WI38 (cell line): ENCODE measurements at regions not wholly inside any gene's neighbourhood (a gene's known extent, or its start where the extent isn't known, plus 50 kb on each side); places are given as distances from the start of the nearest gene placed in this dataset.

Source experiments
- H3K4me3 ChIP-seq: 2 replicates; pipeline ENCODE4 v1.5.1; 2011; ENCODE audit warnings: low read depth, mild to moderate bottlenecking, control low read depth, low read length
- TF ChIP-seq, protein P1 (sequence below): IDR thresholded peaks from 2 replicates; pipeline ENCODE4 v1.5.1; 2012; ENCODE audit warnings: low read depth, mild to moderate bottlenecking, control low read depth, low read length

- TF ChIP-seq, protein P1, sequence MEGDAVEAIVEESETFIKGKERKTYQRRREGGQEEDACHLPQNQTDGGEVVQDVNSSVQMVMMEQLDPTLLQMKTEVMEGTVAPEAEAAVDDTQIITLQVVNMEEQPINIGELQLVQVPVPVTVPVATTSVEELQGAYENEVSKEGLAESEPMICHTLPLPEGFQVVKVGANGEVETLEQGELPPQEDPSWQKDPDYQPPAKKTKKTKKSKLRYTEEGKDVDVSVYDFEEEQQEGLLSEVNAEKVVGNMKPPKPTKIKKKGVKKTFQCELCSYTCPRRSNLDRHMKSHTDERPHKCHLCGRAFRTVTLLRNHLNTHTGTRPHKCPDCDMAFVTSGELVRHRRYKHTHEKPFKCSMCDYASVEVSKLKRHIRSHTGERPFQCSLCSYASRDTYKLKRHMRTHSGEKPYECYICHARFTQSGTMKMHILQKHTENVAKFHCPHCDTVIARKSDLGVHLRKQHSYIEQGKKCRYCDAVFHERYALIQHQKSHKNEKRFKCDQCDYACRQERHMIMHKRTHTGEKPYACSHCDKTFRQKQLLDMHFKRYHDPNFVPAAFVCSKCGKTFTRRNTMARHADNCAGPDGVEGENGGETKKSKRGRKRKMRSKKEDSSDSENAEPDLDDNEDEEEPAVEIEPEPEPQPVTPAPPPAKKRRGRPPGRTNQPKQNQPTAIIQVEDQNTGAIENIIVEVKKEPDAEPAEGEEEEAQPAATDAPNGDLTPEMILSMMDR, result no peak
- H3K4me3 ChIP-seq, result no peak overlapping the region
Measured at GRCh38 chr5:125422342-125422741, 675.9 kb upstream of the ZNF608 start.

GRCh38 chr5:125424402-125425141 lies 678.1 kb upstream of the ZNF608 start:
- TF ChIP-seq, protein P1, result no peak
- no peak overlapping the region for H3K4me3 ChIP-seq

- TF ChIP-seq, protein P1, result no peak
- no peak overlapping the region for H3K4me3 ChIP-seq
Measured at GRCh38 chr5:125429498-125429897, 683.1 kb upstream of the ZNF608 start.

DNA sequence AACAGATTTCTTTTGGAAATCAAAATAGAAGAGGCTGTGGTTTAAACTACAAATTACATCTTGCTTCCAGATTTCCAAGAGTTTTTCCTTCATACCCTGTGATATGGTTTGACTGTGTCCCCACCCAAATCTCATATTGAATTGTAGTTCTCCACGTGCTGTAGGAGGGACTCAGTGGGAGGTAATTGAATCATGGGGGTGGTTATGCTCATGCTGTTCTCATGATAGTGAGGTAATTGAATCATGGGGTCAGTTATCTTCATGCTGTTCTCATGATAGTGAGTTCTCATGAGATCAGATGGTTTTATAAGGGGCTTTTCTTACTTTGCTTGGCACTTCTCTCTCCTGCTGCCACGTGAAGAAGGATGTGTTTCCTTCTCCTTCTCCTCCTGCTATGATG lies 687.0 kb upstream of the ZNF608 start:
- TF ChIP-seq, protein P1, result no peak

DNA sequence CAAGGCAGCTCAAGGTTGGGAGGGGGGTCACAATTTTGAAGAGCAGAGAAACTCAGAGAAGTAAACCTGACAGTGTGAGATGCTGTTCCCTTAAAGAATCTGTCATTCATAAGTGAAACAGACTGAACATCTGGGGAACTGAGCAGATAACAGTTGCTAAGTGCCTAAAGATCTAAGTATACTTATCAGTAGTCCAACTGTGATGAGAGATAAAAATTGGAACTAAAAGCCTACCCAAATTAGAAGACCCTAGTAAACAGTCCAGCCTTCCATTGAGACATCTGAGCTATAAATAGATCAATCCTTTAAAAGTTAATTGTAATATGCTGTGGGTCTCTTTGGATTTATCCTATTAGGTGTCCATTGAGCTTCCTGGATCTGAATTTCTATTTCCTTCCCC lies 692.8 kb upstream of the ZNF608 start:
- no peak overlapping the region for H3K4me3 ChIP-seq
- TF ChIP-seq, protein P1, result no peak

More for the DNA sequence above, 687.0 kb upstream of the ZNF608 start:
- H3K4me3 ChIP-seq, result no peak overlapping the region

- H3K4me3 ChIP-seq, result no peak overlapping the region
- TF ChIP-seq, protein P1, result no peak
Measured at GRCh38 chr5:125440905-125441304, 694.5 kb upstream of the ZNF608 start.

DNA sequence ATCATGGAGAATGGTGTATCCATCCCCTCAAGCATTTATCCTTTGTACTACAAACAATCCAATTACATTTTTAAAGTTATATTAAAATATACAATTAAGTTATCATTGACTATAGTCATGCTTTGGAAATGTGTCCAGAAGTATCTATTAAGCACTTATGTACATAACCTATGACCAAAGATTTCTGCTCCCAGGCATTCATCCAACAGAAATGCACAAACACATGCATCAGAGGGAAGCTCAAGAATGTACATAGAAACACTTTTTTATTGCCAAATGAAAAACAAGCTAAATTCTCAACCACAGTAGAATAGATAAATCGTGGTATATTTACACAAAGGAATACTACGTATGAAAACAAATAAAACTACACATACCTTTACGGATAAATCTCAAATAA lies 700.5 kb upstream of the ZNF608 start:
- TF ChIP-seq, protein P1, result no peak
- H3K4me3 ChIP-seq, result no peak overlapping the region
